Kidney (tissue), 13 donors: ENCODE measurements at regions not wholly inside any gene's neighbourhood (a gene's known extent, or its start where the extent isn't known, plus 50 kb on each side); places are given as distances from the start of the nearest gene placed in this dataset.

Source experiments
- DNase-seq, 5 donors: peaks; one replicate each; pipeline ENCODE4 v3.0.0-alpha.2; 2013 to 2020
- FAIRE-seq: peaks from 2 replicates; lab custom pipeline; 2012; peaks lifted over from hg19 to GRCh38; lab: Jason Lieb, UNC
- H3K27ac ChIP-seq, 2 donors: one replicate each; pipeline ENCODE4 v1.7.0; 2013; ENCODE audit warnings: low read depth in 2 of 2, low read length in 2 of 2, inconsistent platforms in 1 of 2
- H3K27me3 ChIP-seq: one replicate; pipeline ENCODE4 v1.7.1; 2013; ENCODE audit warnings: low read length, inconsistent platforms; ENCODE audit not compliant: control insufficient read depth, insufficient read depth
- H3K36me3 ChIP-seq, 3 donors: one replicate each; pipeline versions ENCODE4 v1.7.0 to v1.7.1; 2013; ENCODE audit warnings: low read length in 3 of 3, control low read depth in 1 of 3, inconsistent platforms in 1 of 3; ENCODE audit not compliant: insufficient read depth in 3 of 3, control insufficient read depth in 2 of 3
- H3K4me1 ChIP-seq, 3 donors: one replicate each; pipeline versions ENCODE4 v1.7.0 to v1.7.1; 2013; ENCODE audit warnings: low read length in 3 of 3, inconsistent platforms in 1 of 3, low read depth in 1 of 3; ENCODE audit not compliant: control insufficient read depth in 2 of 3, insufficient read depth in 2 of 3
- H3K4me3 ChIP-seq, 3 donors: one replicate each; pipeline versions ENCODE4 v1.7.0 to v1.8.1; 2013; ENCODE audit warnings: low read length in 3 of 3, control low read depth in 1 of 3, inconsistent platforms in 1 of 3
- H3K9ac ChIP-seq, 3 donors: one replicate each; pipeline versions ENCODE4 v1.7.0 to v1.7.1; 2013; ENCODE audit warnings: low read length in 3 of 3, control low read depth in 1 of 3, inconsistent platforms in 1 of 3
- H3K9me3 ChIP-seq, 3 donors: one replicate each; pipeline versions ENCODE4 v1.7.0 to v1.7.1; 2013; ENCODE audit warnings: low read length in 3 of 3, control low read depth in 1 of 3, inconsistent platforms in 1 of 3; ENCODE audit not compliant: control insufficient read depth in 2 of 3, insufficient read depth in 1 of 3
- intact Hi-C: fragments of 100-400 bp; cut with DNase I; formaldehyde crosslinking; loops from one replicate; pipeline ENCODE4 v1.11.1; 2022
- TF ChIP-seq, protein P1 (sequence below): IDR thresholded peaks from 3 replicates; pipeline ENCODE4 v1.5.1; 2012; ENCODE audit warnings: mild to moderate bottlenecking, moderate library complexity, borderline replicate concordance; ENCODE audit not compliant: insufficient read depth; ENCODE audit errors: extremely low read depth
- donor health status: control.
- donor health status: control.
- donor health status: control.
- donor health status: control.
- donor health status: control.
- donor health status: DM: yes; HTN: yes; CAD: no.
- donor health status: Normal renal cell carcinoma (clear cell type).

DNA sequence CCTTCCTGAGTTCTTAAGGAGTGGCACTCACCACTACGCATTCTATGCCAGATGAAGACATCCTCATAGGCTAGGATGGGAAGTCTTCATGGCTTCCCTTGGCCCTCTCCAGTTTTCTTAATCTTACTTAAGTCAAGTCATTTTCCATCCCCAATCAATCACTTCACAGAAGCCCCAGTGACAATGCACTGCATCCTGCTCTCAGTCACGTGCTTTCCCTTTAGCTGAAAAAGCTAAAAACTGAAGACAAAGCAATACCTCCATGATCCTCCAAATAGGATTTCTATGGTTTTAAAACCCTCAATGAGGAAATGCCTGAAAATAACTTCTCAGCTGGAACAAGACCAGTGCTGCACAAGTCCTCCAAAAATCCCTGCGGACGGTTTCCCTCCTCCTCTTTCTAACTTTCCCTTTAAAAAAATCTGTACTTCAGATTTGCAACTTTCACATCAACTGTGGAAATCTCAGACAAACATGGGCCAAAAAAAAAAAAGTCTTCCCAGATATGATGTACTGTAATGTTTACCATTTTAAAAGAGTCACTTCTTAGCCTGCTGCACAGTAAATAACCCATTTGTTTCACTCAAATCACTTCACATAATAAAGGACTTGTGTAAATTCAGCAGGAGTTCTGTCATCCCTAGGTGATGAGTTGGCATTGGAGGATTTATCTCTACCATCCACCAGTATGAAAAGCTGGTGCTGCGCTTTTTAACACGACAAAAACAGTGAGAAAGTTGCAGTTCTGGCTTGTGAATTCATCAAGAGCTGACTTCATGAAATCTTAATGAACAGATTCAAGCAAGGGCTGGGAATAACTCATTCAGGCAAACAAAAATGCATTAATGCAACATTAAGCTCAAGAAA, 590.0 kb upstream of the NOX3 start:
- FAIRE-seq (no peak), DNase-seq (peak in 1 of 5 donors; percentile 18)
- H3K36me3 ChIP-seq, result no peaks in the 10 kb centered on the region
- no peak overlapping the region for H3K9ac ChIP-seq
- H3K4me3 ChIP-seq, result no peak overlapping the region
- no peak overlapping the region for H3K27ac ChIP-seq
- no peaks in the 10 kb centered on the region for H3K27me3 ChIP-seq
- H3K9me3 ChIP-seq, result no peaks in the 10 kb centered on the region
- TF ChIP-seq, protein P1, sequence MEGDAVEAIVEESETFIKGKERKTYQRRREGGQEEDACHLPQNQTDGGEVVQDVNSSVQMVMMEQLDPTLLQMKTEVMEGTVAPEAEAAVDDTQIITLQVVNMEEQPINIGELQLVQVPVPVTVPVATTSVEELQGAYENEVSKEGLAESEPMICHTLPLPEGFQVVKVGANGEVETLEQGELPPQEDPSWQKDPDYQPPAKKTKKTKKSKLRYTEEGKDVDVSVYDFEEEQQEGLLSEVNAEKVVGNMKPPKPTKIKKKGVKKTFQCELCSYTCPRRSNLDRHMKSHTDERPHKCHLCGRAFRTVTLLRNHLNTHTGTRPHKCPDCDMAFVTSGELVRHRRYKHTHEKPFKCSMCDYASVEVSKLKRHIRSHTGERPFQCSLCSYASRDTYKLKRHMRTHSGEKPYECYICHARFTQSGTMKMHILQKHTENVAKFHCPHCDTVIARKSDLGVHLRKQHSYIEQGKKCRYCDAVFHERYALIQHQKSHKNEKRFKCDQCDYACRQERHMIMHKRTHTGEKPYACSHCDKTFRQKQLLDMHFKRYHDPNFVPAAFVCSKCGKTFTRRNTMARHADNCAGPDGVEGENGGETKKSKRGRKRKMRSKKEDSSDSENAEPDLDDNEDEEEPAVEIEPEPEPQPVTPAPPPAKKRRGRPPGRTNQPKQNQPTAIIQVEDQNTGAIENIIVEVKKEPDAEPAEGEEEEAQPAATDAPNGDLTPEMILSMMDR, result no peak
- no peaks in the 10 kb centered on the region for H3K4me1 ChIP-seq
- intact Hi-C loops, result no loop called here

DNA sequence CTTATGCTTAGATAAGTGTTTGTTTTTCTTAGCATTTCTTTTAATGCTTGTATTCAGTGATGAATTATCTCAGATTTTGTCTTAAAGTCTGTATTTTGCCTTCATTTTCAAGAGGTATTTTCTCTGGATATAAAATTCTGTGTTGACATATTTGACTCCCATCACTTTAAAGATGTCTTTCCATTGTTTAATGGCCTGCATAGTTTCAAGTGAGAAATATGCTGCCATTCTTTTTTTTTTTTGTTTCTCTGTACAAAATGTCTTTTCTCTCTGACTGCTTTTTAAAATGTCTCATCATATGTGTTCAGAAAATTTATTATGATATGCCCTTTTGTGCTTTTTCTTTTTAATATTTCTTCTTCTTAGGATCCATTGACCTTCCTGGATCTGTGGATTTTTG, 578.0 kb upstream of the NOX3 start:
- H3K36me3 ChIP-seq, result no peaks in the 10 kb centered on the region
- no peak overlapping the region for H3K4me3 ChIP-seq
- no peak overlapping the region for H3K27ac ChIP-seq
- H3K27me3 ChIP-seq, result no peaks in the 10 kb centered on the region
- FAIRE-seq (no peak), DNase-seq (no peak)
- no peak overlapping the region for H3K9ac ChIP-seq
- H3K9me3 ChIP-seq, result peaks cover 0 to 6% (median 2%) of the 10 kb centered on the region in 3 donors
- H3K4me1 ChIP-seq, result peaks cover 0 to 2% (median 2%) of the 10 kb centered on the region in 3 donors
- TF ChIP-seq, protein P1, result no peak
- intact Hi-C loops, result no loop called here

DNA sequence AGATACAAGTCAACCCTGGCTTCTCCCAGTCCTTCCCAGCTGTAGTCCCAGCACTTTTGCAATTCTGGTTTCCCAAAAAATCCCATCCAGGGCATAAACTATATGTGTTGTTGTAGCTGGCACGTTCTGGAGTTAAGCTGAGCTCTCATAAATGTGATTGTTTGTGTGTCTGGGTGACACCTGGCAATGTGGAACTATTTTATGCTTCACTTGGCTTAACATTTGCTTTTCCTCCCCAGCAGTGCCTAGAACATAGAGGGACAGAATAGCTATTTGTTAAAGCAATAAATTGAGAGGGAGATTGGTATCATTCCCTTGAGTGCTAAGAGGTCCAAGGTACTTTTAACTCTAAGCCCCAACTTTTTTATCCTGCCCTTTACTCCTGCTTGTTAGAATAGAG, 575.9 kb upstream of the NOX3 start:
- intact Hi-C loops, result no loop called here
- no peak overlapping the region for H3K27ac ChIP-seq
- H3K36me3 ChIP-seq, result no peaks in the 10 kb centered on the region
- TF ChIP-seq, protein P1, result no peak
- peaks cover 0 to 15% (median 8%) of the 10 kb centered on the region in 3 donors for H3K4me1 ChIP-seq
- H3K9me3 ChIP-seq, result peaks cover 0 to 6% (median 2%) of the 10 kb centered on the region in 3 donors
- DNase-seq, result no peak
- H3K27me3 ChIP-seq, result no peaks in the 10 kb centered on the region
- FAIRE-seq, result no peak
- H3K4me3 ChIP-seq, result no peak overlapping the region
- no peak overlapping the region for H3K9ac ChIP-seq
